ENCODE measurements at regions not wholly inside any gene's neighbourhood (a gene's known extent, or its start where the extent isn't known, plus 50 kb on each side); places are given as distances from the start of the nearest gene placed in this dataset.

DNA sequence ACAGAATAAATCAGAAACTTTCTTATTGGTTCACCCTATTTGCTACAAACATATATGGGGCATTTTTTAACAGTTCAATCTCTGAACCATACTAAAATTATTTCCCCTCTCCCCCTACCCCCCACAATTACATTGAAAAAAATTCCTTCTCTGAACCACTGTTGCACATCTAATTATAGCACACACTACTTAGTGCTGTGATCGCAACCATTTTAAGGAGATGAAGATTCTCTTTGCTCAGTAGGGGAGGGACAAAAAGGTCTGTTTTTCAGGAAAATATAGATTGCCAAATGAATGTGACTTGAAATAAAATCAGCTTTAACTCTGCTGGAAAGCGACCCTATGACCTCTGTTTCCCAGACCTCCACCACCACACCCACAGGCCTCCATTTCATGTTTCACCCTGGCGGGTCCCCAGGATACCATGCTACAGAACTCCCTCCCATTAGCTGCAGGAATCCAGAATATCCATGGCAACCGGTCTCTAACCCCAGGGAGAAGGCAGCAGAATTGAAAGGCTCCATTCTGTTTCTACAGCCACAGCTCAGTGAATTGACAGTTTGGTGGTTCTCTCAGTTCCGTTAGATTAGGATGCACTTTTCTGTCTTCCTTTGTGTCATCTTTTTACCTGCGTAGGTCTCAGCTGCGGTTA, 286.3 kb downstream of the TBC1D4 start:
- TF ChIP-seq, protein P1, sequence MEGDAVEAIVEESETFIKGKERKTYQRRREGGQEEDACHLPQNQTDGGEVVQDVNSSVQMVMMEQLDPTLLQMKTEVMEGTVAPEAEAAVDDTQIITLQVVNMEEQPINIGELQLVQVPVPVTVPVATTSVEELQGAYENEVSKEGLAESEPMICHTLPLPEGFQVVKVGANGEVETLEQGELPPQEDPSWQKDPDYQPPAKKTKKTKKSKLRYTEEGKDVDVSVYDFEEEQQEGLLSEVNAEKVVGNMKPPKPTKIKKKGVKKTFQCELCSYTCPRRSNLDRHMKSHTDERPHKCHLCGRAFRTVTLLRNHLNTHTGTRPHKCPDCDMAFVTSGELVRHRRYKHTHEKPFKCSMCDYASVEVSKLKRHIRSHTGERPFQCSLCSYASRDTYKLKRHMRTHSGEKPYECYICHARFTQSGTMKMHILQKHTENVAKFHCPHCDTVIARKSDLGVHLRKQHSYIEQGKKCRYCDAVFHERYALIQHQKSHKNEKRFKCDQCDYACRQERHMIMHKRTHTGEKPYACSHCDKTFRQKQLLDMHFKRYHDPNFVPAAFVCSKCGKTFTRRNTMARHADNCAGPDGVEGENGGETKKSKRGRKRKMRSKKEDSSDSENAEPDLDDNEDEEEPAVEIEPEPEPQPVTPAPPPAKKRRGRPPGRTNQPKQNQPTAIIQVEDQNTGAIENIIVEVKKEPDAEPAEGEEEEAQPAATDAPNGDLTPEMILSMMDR (IDR thresholded peaks at IDR 0.05) = no peak
- TF ChIP-seq EZH2 (IDR thresholded peaks at IDR 0.05) = no peak

All from neural progenitor cell (in vitro differentiated cells).